ENCODE measurements at regions not wholly inside any gene's neighbourhood (a gene's known extent, or its start where the extent isn't known, plus 50 kb on each side); places are given as distances from the start of the nearest gene placed in this dataset.
A peak's percentile ranks its signal among the peaks of the same experiment; 100 is the strongest.

- H3K4me3 ChIP-seq (ENCODE audit: low read length), result no peak overlapping the region
- TF ChIP-seq CTCF (IDR thresholded peaks at IDR 0.05; ENCODE audit: insufficient read depth, low read depth, low read length, missing control alignments), result no peak
- no peak for DNase-seq (ENCODE audit: low read depth)
These were observed 115.9 kb upstream of the DST start for GRCh38 chr6:56758553-56758952.

GRCh38 chr6:56758120-56758519 is 115.4 kb upstream of the DST start:
- H3K4me3 ChIP-seq (ENCODE audit: low read length), result no peak overlapping the region
- no peak for TF ChIP-seq CTCF (IDR thresholded peaks at IDR 0.05; ENCODE audit: insufficient read depth, low read depth, low read length, missing control alignments)
- DNase-seq (ENCODE audit: low read depth), result no peak

- no peak overlapping the region for H3K4me3 ChIP-seq (ENCODE audit: low read length)
- peak; percentile 78 for DNase-seq (ENCODE audit: low read depth)
- peak; percentile 73 for TF ChIP-seq CTCF (IDR thresholded peaks at IDR 0.05; ENCODE audit: insufficient read depth, low read depth, low read length, missing control alignments)
These were observed 114.9 kb upstream of the DST start for GRCh38 chr6:56757588-56757984.

- no peak for TF ChIP-seq CTCF (IDR thresholded peaks at IDR 0.05; ENCODE audit: insufficient read depth, low read depth, low read length, missing control alignments)
- DNase-seq (ENCODE audit: low read depth), result no peak
- no peak overlapping the region for H3K4me3 ChIP-seq (ENCODE audit: low read length)
These were observed 114.3 kb upstream of the DST start for GRCh38 chr6:56756791-56757587.

- H3K4me3 ChIP-seq (ENCODE audit: low read length), result no peak overlapping the region
- no peak for DNase-seq (ENCODE audit: low read depth)
- TF ChIP-seq CTCF (IDR thresholded peaks at IDR 0.05; ENCODE audit: insufficient read depth, low read depth, low read length, missing control alignments), result no peak
These were observed 113.6 kb upstream of the DST start for GRCh38 chr6:56756219-56756789.

- no peak for TF ChIP-seq CTCF (IDR thresholded peaks at IDR 0.05; ENCODE audit: insufficient read depth, low read depth, low read length, missing control alignments)
- H3K4me3 ChIP-seq (ENCODE audit: low read length), result no peak overlapping the region
- no peak for DNase-seq (ENCODE audit: low read depth)
These were observed 112.4 kb upstream of the DST start for GRCh38 chr6:56755040-56755439.

GRCh38 chr6:56753811-56754210 is 111.1 kb upstream of the DST start:
- no peak for TF ChIP-seq CTCF (IDR thresholded peaks at IDR 0.05; ENCODE audit: insufficient read depth, low read depth, low read length, missing control alignments)
- DNase-seq (ENCODE audit: low read depth), result no peak
- H3K4me3 ChIP-seq (ENCODE audit: low read length), result no peak overlapping the region
